Right ventricle myocardium superior (tissue), 1 donor: ENCODE measurements at regions not wholly inside any gene's neighbourhood (a gene's known extent, or its start where the extent isn't known, plus 50 kb on each side); places are given as distances from the start of the nearest gene placed in this dataset.
A peak's percentile ranks its signal among the peaks of the same experiment; 100 is the strongest.

Source experiments
- ATAC-seq: fragments of 200-7000 bp; cut with Tn5 transposase; one replicate; pipeline ENCODE4 v1.9.1; 2020; ENCODE audit warnings: mild to moderate bottlenecking; ENCODE audit not compliant: poor library complexity
- DNase-seq: peaks from one replicate; pipeline ENCODE4 v3.0.0-alpha.2; 2020
- intact Hi-C: fragments of 100-400 bp; cut with DNase I; formaldehyde crosslinking; loops from one replicate; pipeline ENCODE4 v1.11.2; 2022
- donor health status: DM: no; HTN: yes; CAD: no; lungs with severe emphysema.

DNA sequence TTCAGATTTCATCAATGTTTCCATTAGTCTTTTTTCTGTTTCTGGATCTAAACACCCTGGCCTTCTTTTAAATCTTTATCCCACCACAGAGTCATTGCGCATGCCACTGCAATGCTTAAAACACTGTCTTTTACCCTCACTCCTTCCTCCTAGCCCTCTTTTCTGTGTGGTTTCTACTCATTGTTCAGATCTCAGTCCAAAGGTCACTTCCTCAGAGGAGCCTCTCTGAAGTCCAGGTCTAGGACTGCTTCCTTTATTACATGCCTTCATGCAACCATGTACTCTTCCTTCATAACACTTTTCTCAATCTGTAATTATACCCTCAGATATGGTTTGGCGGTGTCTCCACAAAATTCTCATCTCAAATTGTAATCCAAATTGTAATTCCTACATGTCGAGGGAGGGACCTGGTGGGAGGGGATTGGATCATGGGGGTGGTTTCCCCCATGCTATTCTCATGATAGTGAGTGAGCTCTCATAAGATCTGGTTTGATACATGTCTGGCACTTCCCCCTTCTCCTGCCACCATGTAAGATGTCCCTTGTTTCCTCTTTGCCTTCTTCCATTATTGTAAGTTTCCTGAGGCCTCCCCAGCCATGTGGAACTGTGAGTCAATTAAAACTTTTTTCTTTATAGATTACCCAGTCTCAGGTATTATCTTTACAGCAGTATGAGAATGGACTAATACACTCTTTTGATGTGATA, 808.9 kb downstream of the DIAPH3 start:
- ATAC-seq (no peak), DNase-seq (no peak)
- intact Hi-C loops = no loop called here

GRCh38 chr13:59356607-59357006, 807.1 kb downstream of the DIAPH3 start:
- intact Hi-C loops = no loop called here
- DNase-seq (peak; percentile 90), ATAC-seq (peak; percentile 91)

- ATAC-seq = no peak
- intact Hi-C loops = no loop called here
Measured at GRCh38 chr13:59358014-59358413, 805.7 kb downstream of the DIAPH3 start.

DNA sequence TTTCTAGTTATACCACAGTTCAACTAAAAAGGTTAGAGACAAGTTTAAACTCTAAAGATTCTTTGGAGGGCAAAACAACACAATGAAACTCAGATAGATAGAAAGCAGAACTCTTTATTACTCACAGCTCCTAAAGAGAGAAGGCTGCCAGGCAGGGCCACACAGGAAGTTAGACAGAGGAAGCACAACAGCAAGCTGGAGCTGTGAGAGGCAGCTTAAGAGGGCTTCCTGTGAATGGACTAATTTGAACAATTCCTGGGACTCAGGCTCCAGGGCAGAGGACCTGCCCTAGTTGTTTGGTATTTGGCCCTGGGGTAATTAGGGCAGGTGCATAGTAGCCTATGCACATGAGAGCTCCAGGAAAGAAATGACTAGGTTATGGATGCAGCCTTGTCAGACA, 803.6 kb downstream of the DIAPH3 start:
- ATAC-seq = peak; percentile 42

More at GRCh38 chr13:59358014-59358413, 805.7 kb downstream of the DIAPH3 start:
- DNase-seq = no peak

GRCh38 chr13:59360916-59361315, 802.8 kb downstream of the DIAPH3 start:
- intact Hi-C loops = no loop called here
- ATAC-seq = no peak
- DNase-seq = no peak

More for the DNA sequence above, 803.6 kb downstream of the DIAPH3 start:
- intact Hi-C loops = no loop called here
- DNase-seq = peak; percentile 43

DNA sequence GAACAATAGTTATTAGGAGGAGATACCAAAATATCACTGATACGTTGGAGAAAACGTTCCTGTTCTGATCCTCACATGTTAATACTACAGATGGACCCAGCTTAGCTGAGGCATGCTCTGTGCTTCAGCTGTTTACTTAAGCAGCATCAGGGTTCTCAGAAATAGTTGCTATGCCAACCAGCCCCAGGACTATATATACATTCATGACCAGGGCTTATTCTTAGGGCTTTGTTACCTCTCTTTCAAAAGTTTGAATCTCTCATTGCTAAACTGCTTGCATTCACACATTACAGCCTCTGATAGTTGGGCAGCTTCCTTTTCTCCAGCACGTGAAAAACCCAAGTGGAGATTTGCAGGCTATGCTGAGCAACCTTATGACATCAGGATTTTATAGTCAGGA, 800.4 kb downstream of the DIAPH3 start:
- no peak for ATAC-seq
- intact Hi-C loops = no loop called here
- no peak for DNase-seq

- intact Hi-C loops = no loop called here
- DNase-seq (no peak), ATAC-seq (no peak)
Measured at GRCh38 chr13:59363947-59364346, 799.8 kb downstream of the DIAPH3 start.

GRCh38 chr13:59364641-59365085, 799.1 kb downstream of the DIAPH3 start:
- intact Hi-C loops = no loop called here
- ATAC-seq = peak; percentile 49
- no peak for DNase-seq

GRCh38 chr13:59367467-59367866, 796.3 kb downstream of the DIAPH3 start:
- DNase-seq (no peak), ATAC-seq (no peak)
- intact Hi-C loops = no loop called here

DNA sequence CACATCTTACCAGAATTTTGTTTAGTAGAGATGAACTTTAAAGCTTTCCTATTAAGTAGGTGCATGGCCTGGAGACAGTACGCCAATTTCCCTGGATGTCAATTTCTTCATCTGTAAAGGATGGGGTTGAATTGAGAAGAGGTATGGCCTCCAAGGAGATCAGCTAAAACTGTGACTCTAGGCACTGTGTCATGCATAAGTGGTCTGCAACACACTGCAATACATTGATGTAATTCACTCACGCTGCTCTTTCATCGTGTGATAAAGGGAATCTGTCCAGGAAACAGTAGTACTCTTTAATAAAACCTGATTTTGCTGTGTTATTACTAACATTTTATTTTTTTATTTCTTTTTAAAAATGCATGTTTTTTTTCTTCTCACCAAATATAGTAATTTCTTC, 795.8 kb downstream of the DIAPH3 start:
- ATAC-seq = no peak
- no peak for DNase-seq
- intact Hi-C loops = no loop called here

DNA sequence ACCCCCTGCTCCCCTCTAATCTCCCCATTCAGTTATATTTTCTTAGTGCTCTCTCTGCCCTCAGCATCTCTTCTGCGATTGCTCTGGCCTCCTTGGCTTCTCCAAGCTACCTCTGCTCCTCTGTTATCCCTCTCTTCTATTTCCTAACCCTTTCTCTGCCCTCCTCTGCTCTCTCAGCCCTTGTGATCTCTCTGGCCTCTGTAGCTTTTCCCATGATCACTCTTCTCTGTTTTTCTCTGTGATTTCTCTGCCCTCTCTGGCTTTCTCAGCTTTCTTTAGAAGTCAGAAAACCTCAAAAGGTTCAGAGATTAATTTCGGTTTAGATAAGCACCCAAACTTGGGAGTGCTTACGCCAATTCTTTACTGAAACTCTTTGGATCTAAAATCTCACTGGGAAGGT, 795.0 kb downstream of the DIAPH3 start:
- intact Hi-C loops = no loop called here
- peak; percentile 56 for ATAC-seq
- DNase-seq = no peak

DNA sequence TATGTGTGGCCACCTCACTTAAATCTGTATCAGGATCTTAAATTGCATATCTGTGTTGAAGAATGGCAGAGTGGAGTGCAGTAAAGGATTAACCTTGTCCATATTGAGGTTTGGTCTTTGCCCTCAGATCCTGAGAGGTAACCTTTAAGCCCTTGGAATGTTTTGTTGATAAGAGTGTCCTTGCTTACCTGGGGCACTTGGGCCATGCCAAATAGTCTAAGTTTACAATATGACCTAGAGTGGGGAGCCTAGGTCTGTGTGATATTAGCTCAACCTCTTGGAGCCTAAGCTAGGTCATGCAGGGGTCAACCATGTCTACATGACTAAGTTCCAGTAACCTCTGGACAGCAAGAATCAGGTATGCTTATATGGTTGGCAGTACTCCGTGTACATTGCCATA, 792.5 kb downstream of the DIAPH3 start:
- ATAC-seq (no peak), DNase-seq (no peak)
- intact Hi-C loops = no loop called here

DNA sequence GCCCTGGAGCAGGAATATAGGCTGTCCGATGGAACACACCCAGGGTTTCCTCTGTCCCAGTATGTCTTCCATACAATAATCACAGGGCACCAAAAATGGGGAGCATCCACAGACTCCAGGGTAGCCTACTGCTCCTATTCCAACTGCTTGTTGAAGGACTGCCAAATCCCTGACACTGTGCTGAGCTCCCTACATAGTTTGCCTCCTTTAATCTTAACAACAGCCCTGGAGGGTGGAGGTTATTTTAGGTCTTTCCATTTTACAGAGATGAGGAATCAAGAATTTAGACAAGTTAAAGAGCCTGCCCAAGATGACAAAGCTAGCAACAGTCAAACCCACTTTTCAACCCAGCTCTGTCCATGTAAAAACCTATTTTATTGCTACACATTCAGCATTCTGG, 790.4 kb downstream of the DIAPH3 start:
- DNase-seq = no peak
- peak; percentile 72 for ATAC-seq
- intact Hi-C loops = no loop called here

GRCh38 chr13:59374691-59375090, 789.0 kb downstream of the DIAPH3 start:
- no peak for ATAC-seq
- intact Hi-C loops = no loop called here
- DNase-seq = no peak

- DNase-seq (no peak), ATAC-seq (no peak)
- intact Hi-C loops = no loop called here
Measured at GRCh38 chr13:59384154-59384553, 779.6 kb downstream of the DIAPH3 start.

DNA sequence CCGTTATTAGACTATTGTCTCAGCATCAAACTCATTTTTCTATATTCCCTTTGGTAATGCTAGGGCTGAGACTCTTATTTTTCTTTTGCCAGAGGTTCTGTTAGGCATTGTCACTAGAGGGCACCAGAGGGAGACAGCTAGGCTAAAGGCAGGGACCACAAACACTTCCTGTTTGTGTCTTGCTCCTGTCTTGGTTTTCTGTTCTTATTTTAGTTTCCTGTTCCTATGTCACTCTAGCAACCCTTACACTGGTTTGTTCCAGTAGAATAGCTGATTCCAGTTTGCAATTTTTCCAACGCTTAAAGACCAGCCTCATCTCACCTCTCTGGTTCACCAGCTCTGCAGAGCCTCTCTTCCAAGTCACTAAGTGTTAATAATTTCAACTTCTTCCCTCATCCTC, 772.0 kb downstream of the DIAPH3 start:
- peak; percentile 85 for ATAC-seq
- intact Hi-C loops = loop anchor here (5.0 to 10.0 kb wide), 2 partner anchors 291 to 383 kb away; no protein-coding TSS in a partner anchor
- DNase-seq = no peak

DNA sequence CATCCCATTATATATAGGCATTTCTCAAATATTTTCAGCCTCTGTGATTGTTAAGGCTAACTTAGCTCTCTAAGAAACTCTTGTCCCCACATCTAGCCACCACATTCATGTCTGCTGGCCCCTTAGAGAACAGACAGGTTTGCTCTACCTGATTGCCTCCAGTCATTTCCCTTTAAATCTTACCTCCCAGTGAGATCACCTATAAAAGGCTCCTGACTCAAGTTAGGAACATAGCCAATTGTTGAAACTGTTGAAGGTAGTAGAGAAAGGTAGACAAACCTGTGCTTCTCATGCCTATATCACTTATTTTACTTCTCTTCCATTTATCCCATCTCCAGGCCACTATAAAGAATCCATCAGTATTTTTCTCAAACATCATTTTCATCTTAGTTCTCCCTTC, 771.4 kb downstream of the DIAPH3 start:
- intact Hi-C loops = loop anchor here (5.0 to 10.0 kb wide), 2 partner anchors 290 to 382 kb away; no protein-coding TSS in a partner anchor
- DNase-seq (no peak), ATAC-seq (no peak)

DNA sequence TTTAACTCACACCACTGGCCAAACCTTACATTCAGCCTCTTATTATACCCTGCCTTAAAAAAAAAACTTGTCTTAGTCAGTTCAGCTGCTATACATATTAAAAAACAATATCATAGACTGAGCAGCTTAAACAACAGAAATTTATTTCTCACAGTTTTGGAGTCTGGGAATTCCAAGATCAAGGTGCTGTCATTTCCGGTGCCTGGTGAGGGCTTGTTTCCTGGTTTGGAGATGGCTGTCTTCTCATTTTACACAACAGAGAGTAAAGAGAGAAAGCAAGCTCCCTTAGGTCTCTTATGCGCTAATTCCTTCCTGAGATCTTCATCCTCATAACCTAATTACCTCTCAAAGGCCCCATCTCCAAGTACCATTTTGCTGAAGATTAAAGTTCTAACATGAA, 769.2 kb downstream of the DIAPH3 start:
- ATAC-seq = no peak
- intact Hi-C loops = loop anchor here (5.0 to 10.0 kb wide), 2 partner anchors 288 to 380 kb away; no protein-coding TSS in a partner anchor

GRCh38 chr13:59398127-59398526, 765.6 kb downstream of the DIAPH3 start:
- intact Hi-C loops = loop anchor here (10.0 kb wide), 1 partner anchor 377 kb away; no protein-coding TSS in a partner anchor
- DNase-seq = no peak
- no peak for ATAC-seq

More for the DNA sequence above, 769.2 kb downstream of the DIAPH3 start:
- DNase-seq = no peak

GRCh38 chr13:59398661-59399060, 765.1 kb downstream of the DIAPH3 start:
- intact Hi-C loops = loop anchor here (10.0 kb wide), 1 partner anchor 376 kb away; no protein-coding TSS in a partner anchor
- no peak for ATAC-seq

More at GRCh38 chr13:59398661-59399060, 765.1 kb downstream of the DIAPH3 start:
- DNase-seq = no peak
